ENCODE measurements at regions not wholly inside any gene's neighbourhood (a gene's known extent, or its start where the extent isn't known, plus 50 kb on each side); places are given as distances from the start of the nearest gene placed in this dataset.

- TF ChIP-seq, protein P1, sequence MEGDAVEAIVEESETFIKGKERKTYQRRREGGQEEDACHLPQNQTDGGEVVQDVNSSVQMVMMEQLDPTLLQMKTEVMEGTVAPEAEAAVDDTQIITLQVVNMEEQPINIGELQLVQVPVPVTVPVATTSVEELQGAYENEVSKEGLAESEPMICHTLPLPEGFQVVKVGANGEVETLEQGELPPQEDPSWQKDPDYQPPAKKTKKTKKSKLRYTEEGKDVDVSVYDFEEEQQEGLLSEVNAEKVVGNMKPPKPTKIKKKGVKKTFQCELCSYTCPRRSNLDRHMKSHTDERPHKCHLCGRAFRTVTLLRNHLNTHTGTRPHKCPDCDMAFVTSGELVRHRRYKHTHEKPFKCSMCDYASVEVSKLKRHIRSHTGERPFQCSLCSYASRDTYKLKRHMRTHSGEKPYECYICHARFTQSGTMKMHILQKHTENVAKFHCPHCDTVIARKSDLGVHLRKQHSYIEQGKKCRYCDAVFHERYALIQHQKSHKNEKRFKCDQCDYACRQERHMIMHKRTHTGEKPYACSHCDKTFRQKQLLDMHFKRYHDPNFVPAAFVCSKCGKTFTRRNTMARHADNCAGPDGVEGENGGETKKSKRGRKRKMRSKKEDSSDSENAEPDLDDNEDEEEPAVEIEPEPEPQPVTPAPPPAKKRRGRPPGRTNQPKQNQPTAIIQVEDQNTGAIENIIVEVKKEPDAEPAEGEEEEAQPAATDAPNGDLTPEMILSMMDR (IDR thresholded peaks at IDR 0.05; ENCODE audit: extremely low read depth in 1 of 2, insufficient read depth in 1 of 2, low read depth in 1 of 2, low read length in 2 of 2): no peak
- no peak for TF ChIP-seq FOS (IDR thresholded peaks at IDR 0.05; ENCODE audit: borderline replicate concordance, insufficient read depth, low read length)
- TF ChIP-seq EZH2 (IDR thresholded peaks at IDR 0.05; ENCODE audit: borderline replicate concordance, low read depth, low read length, severe bottlenecking): no peak
- TF ChIP-seq POLR2A (IDR thresholded peaks at IDR 0.05; ENCODE audit: low read depth, low read length): no peak
- TF ChIP-seq POLR2AphosphoS5 (IDR thresholded peaks at IDR 0.05; ENCODE audit: insufficient read depth, low read depth, low read length): no peak
- TF ChIP-seq, protein P2, sequence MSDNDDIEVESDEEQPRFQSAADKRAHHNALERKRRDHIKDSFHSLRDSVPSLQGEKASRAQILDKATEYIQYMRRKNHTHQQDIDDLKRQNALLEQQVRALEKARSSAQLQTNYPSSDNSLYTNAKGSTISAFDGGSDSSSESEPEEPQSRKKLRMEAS (IDR thresholded peaks at IDR 0.05; ENCODE audit: insufficient read depth, insufficient read length): no peak
- no peak for TF ChIP-seq JUN (IDR thresholded peaks at IDR 0.05; ENCODE audit: borderline replicate concordance, insufficient read depth, insufficient read length, low read depth)
- TF ChIP-seq MYC (IDR thresholded peaks at IDR 0.05; ENCODE audit: low read depth, low read length): no peak
- no peak for TF ChIP-seq GATA2 (IDR thresholded peaks at IDR 0.05; ENCODE audit: insufficient read depth, insufficient read length, low read depth, low read length)
These were observed 120.4 kb upstream of the CDH9 start for GRCh38 chr5:27158775-27159174.

Data from endothelial cell of umbilical vein (primary cell).